OCI-LY7 (cell line): ENCODE measurements at regions not wholly inside any gene's neighbourhood (a gene's known extent, or its start where the extent isn't known, plus 50 kb on each side); places are given as distances from the start of the nearest gene placed in this dataset.

Source experiments
- EZH2phosphoT487 ChIP-seq: fragments of 200-600 bp; sonication (generic); IDR thresholded peaks from 2 replicates; pipeline ENCODE4 v1.6.1; 2018; ENCODE audit warnings: low read depth, borderline replicate concordance, mild to moderate bottlenecking, mixed run types, antibody characterized with exemption, low read length, moderate library complexity, mixed read lengths
- TF ChIP-seq, protein P1 (sequence below): fragments of 200-600 bp; sonication (generic); conservative IDR thresholded peaks from 2 replicates; pipeline ENCODE4 v1.5.1; 2014; ENCODE audit warnings: mild to moderate bottlenecking, antibody characterized with exemption, low read length, moderate library complexity, mixed read lengths

DNA sequence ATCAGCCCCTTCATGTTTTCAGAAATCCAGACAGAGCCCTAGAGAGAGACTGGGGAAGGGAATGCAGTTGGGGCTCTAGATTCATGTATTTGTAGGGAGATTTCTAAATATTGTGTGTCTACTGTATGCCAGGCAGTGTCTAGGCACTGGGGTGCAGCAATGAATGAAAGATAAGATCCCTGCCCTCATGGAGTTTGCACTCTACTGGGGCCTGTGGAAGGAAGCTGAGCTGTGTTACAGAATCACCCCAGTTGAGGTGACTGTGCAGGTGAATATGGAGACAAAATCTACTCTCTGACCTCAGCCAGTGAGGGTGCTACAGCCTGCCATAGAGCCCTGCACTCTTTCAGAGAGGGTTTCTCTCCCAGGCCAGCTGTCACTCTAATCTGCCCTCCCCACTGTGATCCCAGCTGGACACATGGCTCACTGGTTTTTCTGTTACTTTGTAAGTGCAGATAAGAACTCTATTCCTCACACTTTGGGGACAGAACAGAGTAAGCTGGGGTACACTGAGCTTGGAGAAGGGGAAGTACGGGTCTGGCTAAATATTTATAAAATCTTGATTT, 69.2 kb upstream of the E2F3 start:
- TF ChIP-seq, protein P1, sequence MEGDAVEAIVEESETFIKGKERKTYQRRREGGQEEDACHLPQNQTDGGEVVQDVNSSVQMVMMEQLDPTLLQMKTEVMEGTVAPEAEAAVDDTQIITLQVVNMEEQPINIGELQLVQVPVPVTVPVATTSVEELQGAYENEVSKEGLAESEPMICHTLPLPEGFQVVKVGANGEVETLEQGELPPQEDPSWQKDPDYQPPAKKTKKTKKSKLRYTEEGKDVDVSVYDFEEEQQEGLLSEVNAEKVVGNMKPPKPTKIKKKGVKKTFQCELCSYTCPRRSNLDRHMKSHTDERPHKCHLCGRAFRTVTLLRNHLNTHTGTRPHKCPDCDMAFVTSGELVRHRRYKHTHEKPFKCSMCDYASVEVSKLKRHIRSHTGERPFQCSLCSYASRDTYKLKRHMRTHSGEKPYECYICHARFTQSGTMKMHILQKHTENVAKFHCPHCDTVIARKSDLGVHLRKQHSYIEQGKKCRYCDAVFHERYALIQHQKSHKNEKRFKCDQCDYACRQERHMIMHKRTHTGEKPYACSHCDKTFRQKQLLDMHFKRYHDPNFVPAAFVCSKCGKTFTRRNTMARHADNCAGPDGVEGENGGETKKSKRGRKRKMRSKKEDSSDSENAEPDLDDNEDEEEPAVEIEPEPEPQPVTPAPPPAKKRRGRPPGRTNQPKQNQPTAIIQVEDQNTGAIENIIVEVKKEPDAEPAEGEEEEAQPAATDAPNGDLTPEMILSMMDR, result no peak
- TF ChIP-seq EZH2phosphoT487, result no peak
